RPMI7951 (cell line): ENCODE measurements at regions not wholly inside any gene's neighbourhood (a gene's known extent, or its start where the extent isn't known, plus 50 kb on each side); places are given as distances from the start of the nearest gene placed in this dataset.

Experiments used
- DNase-seq: peaks from one replicate; pipeline ENCODE4 v3.0.0-alpha.2; 2012; ENCODE audit warnings: low read depth

DNA sequence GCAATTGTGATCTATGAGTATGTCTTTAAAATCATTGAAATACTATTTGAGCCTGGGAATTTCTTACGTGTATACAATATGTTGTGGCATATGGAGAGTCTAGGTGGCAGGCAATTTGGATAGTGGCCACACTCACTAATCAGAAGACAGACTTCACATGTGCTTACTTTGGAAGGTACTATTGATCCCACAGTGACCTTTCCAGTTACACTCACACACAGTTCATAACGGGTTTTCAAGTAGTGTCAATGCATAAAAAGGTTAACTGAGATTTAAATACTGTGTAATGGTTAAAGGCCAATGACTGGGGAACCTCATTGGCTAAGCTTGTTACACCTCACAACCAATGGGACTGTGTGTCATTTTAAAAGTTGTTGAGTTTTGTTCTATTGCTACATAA, 783.2 kb downstream of the RPA4 start:
- no peak for DNase-seq

GRCh38 chrX:97668126-97668525, 784.4 kb downstream of the RPA4 start:
- no peak for DNase-seq

DNA sequence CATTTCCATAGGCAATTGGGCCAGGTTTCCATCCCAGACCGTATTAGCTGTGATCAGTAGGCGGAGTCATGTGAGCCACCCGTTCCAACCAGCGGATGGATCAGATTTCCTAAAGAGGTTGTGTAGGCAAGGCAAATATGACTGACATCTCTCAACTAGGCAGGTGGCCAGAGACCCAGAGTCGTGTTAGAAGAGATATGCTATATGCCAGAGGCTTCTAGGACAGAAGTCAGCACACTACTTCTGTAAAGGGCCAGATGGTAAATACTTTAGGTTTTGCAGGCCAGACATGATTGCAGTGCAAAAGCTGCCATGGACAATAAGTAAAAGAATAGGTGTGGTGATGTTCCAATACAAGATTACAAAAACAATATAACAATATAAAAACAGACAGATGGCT, 788.4 kb downstream of the RPA4 start:
- no peak for DNase-seq

DNA sequence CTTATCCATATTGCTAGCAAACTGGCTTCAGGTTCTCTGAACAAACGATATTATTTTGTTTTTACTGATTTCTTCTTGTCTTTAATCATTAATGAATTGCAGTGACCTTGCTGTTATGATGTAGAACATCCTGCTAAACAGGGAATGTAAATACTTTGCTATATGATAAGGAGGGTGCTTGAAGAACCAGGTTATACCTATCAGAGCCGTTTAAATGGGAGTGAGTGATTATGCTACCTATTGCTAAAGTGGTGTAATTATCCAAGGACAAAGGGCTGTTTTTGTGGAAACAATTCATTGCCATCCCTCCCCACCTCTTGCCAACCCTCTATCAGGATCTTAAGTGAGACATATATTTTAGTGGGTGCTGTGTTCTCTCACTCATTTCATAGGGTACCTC, 788.9 kb downstream of the RPA4 start:
- no peak for DNase-seq

GRCh38 chrX:97673135-97673534, 789.4 kb downstream of the RPA4 start:
- DNase-seq: no peak

GRCh38 chrX:97682991-97683840, 799.5 kb downstream of the RPA4 start:
- DNase-seq: no peak

GRCh38 chrX:97685753-97686152, 802.0 kb downstream of the RPA4 start:
- DNase-seq: peak; percentile 2

GRCh38 chrX:97691901-97692455, 808.3 kb downstream of the RPA4 start:
- no peak for DNase-seq

DNA sequence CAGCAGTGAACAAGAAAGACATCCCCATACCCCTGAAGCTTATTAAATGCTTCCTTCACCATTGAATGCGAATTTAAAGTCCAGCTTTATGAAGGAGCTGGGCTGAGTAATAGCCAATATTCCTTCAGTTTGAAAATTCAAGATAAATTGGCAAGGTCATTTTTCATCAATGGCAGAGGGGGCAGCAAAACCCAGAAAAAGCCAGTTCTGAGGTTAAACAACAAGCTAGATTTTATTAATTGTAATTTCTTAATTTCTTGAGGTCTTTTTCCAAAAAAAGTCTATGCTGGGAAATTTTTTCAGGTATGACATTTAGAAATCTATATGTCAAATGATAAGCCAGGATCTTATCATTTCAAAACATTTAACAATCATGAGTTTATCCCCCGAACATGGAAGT, 808.9 kb downstream of the RPA4 start:
- no peak for DNase-seq

DNA sequence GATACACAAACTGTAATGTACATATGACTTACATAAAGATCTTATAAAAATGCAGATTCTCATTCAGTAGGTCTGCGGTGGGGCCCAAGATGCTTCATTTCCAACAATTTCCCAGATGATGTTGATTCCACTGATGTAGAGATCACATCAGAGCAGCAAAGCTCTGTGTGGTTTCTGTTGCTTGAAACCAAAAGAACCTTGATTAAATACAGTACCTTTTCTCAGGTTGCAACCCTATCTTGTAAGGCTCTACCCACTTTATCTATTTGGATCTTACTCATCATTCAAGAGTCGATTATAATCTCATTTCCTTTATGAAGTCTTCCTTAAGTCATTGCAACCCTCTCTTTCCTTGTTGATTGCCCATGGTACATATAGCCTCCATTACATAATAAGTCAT, 816.8 kb downstream of the RPA4 start:
- no peak for DNase-seq

GRCh38 chrX:97704474-97704873, 820.8 kb downstream of the RPA4 start:
- DNase-seq: no peak

DNA sequence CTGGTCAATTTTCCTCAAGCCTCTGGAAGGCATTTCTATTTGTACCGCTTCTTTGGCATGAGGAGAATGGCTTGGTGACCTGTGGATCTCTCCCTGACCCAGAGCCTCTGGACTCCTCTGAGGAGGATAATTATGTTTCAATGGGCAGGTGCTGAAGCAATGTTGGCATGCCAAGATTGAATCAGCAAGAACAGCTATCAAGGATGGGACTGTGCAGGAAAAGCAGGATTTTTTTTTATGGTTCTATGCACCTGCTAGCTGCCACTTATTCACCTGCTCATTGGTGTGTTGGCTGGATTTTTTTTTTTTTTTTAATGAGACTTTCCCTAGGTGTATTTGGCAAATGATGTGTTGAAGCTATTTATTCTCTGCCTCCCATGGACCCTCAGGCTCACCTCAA, 821.2 kb downstream of the RPA4 start:
- DNase-seq: no peak

GRCh38 chrX:97705936-97706335, 822.2 kb downstream of the RPA4 start:
- DNase-seq: no peak

- DNase-seq: no peak
Measured at GRCh38 chrX:97714072-97714471, 830.4 kb downstream of the RPA4 start.

- DNase-seq: no peak
Measured at GRCh38 chrX:97728215-97728614, 844.5 kb downstream of the RPA4 start.

DNA sequence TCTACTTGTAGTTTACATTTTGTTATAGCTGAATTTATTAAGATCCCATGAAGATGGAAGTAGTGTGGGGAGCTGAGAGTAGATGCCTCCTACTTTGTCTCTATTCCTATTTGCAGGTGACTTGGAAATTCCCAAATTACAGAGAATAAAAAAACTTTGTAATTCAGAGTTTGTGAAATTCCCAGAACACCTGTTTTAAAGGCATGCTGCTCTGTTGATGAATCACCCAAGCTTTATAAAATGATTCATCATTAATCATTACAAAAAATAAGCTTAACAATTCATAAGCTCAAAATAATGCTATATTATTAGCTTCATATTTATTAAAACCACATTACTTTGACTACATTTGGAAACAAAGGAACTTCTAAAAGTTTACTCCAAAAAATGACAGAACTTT, 856.3 kb downstream of the RPA4 start:
- DNase-seq: no peak

DNA sequence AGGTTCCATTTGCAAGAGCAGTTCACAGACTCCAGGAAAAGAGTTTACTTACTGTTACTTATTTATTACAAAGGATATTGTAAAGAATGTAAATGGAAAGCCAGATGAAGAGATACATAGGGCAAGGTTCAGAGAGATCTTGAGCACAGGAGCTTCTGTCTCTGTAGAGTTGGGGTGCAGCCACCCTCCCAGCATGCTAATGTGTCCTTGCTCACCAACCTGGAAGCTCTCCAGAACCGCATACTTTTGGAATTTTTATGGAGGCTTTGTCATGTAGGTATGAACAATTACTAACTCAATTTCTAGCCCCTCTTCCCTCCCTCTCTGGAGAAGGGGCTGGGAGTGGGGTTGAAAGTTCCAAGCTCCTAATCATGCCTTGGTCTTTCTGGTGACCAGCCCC, 857.2 kb downstream of the RPA4 start:
- DNase-seq: no peak

GRCh38 chrX:97743014-97743413, 859.3 kb downstream of the RPA4 start:
- no peak for DNase-seq

GRCh38 chrX:97747346-97747745, 863.6 kb downstream of the RPA4 start:
- DNase-seq: no peak

DNA sequence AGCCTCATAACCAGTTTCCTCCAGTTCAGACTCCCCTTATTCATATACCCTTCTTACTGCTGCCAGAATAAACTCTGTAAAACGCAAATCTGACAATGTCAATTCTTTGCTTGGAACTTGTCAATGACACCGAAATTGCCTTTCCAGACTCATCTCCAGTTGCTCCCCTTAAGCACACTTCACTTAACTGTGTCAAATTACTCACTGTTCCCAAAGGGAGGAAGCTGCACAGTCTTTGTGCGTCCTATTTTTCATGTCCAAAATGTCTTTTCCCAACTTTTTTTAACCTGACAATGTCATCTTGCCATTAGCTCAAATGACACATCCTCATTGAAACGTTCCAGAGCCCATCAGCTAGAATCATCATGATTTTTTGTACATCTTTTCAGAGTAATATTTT, 867.3 kb downstream of the RPA4 start:
- no peak for DNase-seq

DNA sequence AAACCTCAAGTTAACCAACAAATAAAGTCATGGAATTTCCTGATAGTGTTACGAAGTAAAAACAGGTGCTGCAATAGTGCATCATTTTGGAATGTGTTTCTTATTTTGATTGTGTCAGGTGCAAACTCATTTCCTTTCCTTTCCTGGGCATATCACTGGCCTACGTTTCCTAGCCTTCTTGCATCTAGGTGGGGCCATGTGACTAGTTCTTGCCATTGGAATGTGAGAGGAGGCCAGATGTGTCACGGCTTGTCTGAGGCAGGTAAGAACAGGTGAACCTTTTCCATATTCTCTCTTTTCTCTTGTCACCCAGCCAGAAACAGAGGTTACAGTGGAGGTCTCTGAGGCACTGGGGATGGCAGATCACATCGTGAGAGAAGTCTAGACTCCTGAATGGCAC, 868.0 kb downstream of the RPA4 start:
- no peak for DNase-seq

- no peak for DNase-seq
Measured at GRCh38 chrX:97756879-97757278, 873.2 kb downstream of the RPA4 start.

DNA sequence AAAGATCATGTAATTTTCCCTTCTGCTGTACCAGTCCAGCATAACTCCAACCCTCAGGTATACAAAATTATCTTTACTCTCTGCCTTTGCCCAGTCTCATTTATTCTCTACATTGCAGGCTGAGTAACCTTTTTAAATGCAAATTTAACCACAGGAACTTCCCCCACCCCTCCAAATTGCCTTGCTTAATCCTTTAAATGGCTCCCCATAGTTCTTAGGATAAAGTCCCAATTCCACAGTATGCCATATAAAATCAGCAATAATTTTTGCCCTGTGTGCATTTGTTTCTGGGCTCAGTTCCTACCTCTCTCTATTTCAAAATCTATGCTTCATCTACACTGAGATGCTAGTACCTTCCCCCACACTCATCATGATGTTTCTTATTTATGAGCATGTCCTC, 879.7 kb downstream of the RPA4 start:
- DNase-seq: no peak

- DNase-seq: no peak
Measured at GRCh38 chrX:97763981-97764380, 880.3 kb downstream of the RPA4 start.
